SK-N-SH treated with all-trans-retinoic acid at 6 μM for 48 hours (cell line): ENCODE measurements at regions not wholly inside any gene's neighbourhood (a gene's known extent, or its start where the extent isn't known, plus 50 kb on each side); places are given as distances from the start of the nearest gene placed in this dataset.
A peak's percentile ranks its signal among the peaks of the same experiment; 100 is the strongest.

Source experiments
- ATAC-seq: fragments of 200-7000 bp; cut with Tn5 transposase; 3 replicates; pipeline ENCODE4 v1.9.1; 2020; ENCODE audit warnings: mild to moderate bottlenecking, moderate library complexity
- ARNTL ChIP-seq: fragments of 450-650 bp; formaldehyde crosslinking; IDR thresholded peaks from 2 replicates; pipeline ENCODE4 v1.5.0; 2020; ENCODE audit warnings: low read depth, mild to moderate bottlenecking, moderate library complexity, borderline replicate concordance
- BACH2 ChIP-seq: fragments of 250-450 bp; sonication (Bioruptor Pico); IDR thresholded peaks from 2 replicates; pipeline ENCODE4 v1.9.0; 2021; ENCODE audit warnings: mild to moderate bottlenecking, borderline replicate concordance
- CREB5 ChIP-seq: fragments of 250-450 bp; sonication (Bioruptor Pico); IDR thresholded peaks from 2 replicates; pipeline ENCODE4 v1.5.1; 2020; ENCODE audit warnings: low read depth, mild to moderate bottlenecking, moderate library complexity
- CSRNP3 ChIP-seq: fragments of 250-450 bp; sonication (Bioruptor Pico); IDR thresholded peaks from 2 replicates; pipeline ENCODE4 v1.5.1; 2021; ENCODE audit warnings: mild to moderate bottlenecking, moderate library complexity
- ESRRG ChIP-seq: fragments of 250-450 bp; sonication (Bioruptor Pico); IDR thresholded peaks from 2 replicates; pipeline ENCODE4 v1.6.1; 2021; ENCODE audit warnings: mild to moderate bottlenecking
- OSR1 ChIP-seq: fragments of 250-450 bp; sonication (Bioruptor Pico); IDR thresholded peaks from 2 replicates; pipeline ENCODE4 v1.8.0; 2022; ENCODE audit warnings: moderate library complexity, mild to moderate bottlenecking, inconsistent platforms
- PATZ1 ChIP-seq: fragments of 250-450 bp; sonication (Bioruptor Pico); IDR thresholded peaks from 2 replicates; pipeline ENCODE4 v1.8.0; 2020; ENCODE audit warnings: mild to moderate bottlenecking, moderate library complexity, borderline replicate concordance
- POU6F1 ChIP-seq: fragments of 250-450 bp; sonication (Bioruptor Pico); IDR thresholded peaks from 2 replicates; pipeline ENCODE4 v1.8.0; 2021; ENCODE audit warnings: low read depth, mild to moderate bottlenecking, moderate library complexity, borderline replicate concordance
- SNAI2 ChIP-seq: fragments of 250-450 bp; sonication (Bioruptor Pico); IDR thresholded peaks from 2 replicates; pipeline ENCODE4 v1.5.0; 2020; ENCODE audit warnings: mild to moderate bottlenecking, moderate library complexity
- TSHZ2 ChIP-seq: fragments of 250-450 bp; sonication (Bioruptor Pico); IDR thresholded peaks from 2 replicates; pipeline ENCODE4 v1.5.0; 2020; ENCODE audit warnings: mild to moderate bottlenecking, moderate library complexity
- ZFP3 ChIP-seq: fragments of 250-450 bp; sonication (Bioruptor Pico); IDR thresholded peaks from 2 replicates; pipeline ENCODE4 v1.5.0; 2020; ENCODE audit warnings: mild to moderate bottlenecking, moderate library complexity
- ZFP30 ChIP-seq: fragments of 450-650 bp; formaldehyde crosslinking; IDR thresholded peaks from 2 replicates; pipeline ENCODE4 v1.5.0; 2022; ENCODE audit warnings: mild to moderate bottlenecking, moderate library complexity
- ZNF565 ChIP-seq: fragments of 450-650 bp; formaldehyde crosslinking; conservative IDR thresholded peaks from 2 replicates; pipeline ENCODE4 v1.5.0; 2020; ENCODE audit warnings: low read depth, mild to moderate bottlenecking, moderate library complexity
- ZNF8 ChIP-seq: fragments of 450-650 bp; formaldehyde crosslinking; IDR thresholded peaks from 2 replicates; pipeline ENCODE4 v1.5.0; 2020; ENCODE audit warnings: mild to moderate bottlenecking, moderate library complexity

- peak; percentile 94 for ATAC-seq
- TF ChIP-seq TSHZ2 (CRISPR knock-in tag) = no peak
- no peak for TF ChIP-seq ESRRG (CRISPR knock-in tag)
- no peak for TF ChIP-seq ZFP30 (CRISPR knock-in tag)
- no peak for TF ChIP-seq ARNTL (CRISPR knock-in tag)
- no peak for TF ChIP-seq ZNF8 (CRISPR knock-in tag)
- TF ChIP-seq SNAI2 = no peak
- TF ChIP-seq ZNF565 (CRISPR knock-in tag) = no peak
- no peak for TF ChIP-seq PATZ1
- no peak for TF ChIP-seq CREB5 (CRISPR knock-in tag)
Observed at GRCh38 chr4:83855044-83855443, 319.1 kb downstream of the GPAT3 start.

- TF ChIP-seq BACH2 (CRISPR knock-in tag) (no peak), CSRNP3 (no peak), OSR1 (CRISPR knock-in tag) (no peak), POU6F1 (CRISPR knock-in tag) (no peak)
- ATAC-seq = peak; percentile 68
Observed at GRCh38 chr4:83852085-83852451, 316.2 kb downstream of the GPAT3 start.

GRCh38 chr4:83851261-83852084 is 315.6 kb downstream of the GPAT3 start:
- 0 out of 3 replicates have a peak, but pooled peaks have one; percentile 5 for ATAC-seq
- no peak for TF ChIP-seq PATZ1
- no peak for TF ChIP-seq ZFP3 (CRISPR knock-in tag)
- no peak for TF ChIP-seq ZNF8 (CRISPR knock-in tag)
- TF ChIP-seq ARNTL (CRISPR knock-in tag) = no peak
- no peak for TF ChIP-seq TSHZ2 (CRISPR knock-in tag)
- TF ChIP-seq, all 23 proteins: peak for 0
